PC-3 (cell line): ENCODE measurements at regions not wholly inside any gene's neighbourhood (a gene's known extent, or its start where the extent isn't known, plus 50 kb on each side); places are given as distances from the start of the nearest gene placed in this dataset.

Experiments used
- ATAC-seq: fragments of 200-7000 bp; cut with Tn5 transposase; 2 replicates; pipeline ENCODE4 v1.9.1; 2020; ENCODE audit warnings: mild to moderate bottlenecking, moderate library complexity
- BruUV-seq: library from RNA; stranded (reverse); fragments of 400-500 nt; replicated peaks from 2 replicates; lab custom pipeline; 2021; lab: Mats Ljungman, UMichigan
- CTCF ChIA-PET: fragments of 300-600 bp; sonication (Branson Sonifier 250); formaldehyde crosslinking; loops from one replicate; lab custom pipeline; 2022; ENCODE audit warnings: antibody characterized with exemption; lab: Charles Lee
- POLR2A ChIA-PET: fragments of 300-600 bp; sonication (Branson Sonifier 250); formaldehyde crosslinking; loops from one replicate; lab custom pipeline; 2022; ENCODE audit warnings: antibody characterized with exemption; ENCODE audit not compliant: unreplicated experiment; lab: Charles Lee
- DNase-seq: peaks from one replicate; pipeline ENCODE4 v3.0.0-alpha.2; 2015
- H2AFZ ChIP-seq: fragments of 300-600 bp; sonication (generic); 2 replicates; pipeline ENCODE4 v1.6.0; 2016; ENCODE audit warnings: antibody characterized with exemption, low read length
- H3F3A ChIP-seq: fragments of 300-600 bp; sonication (generic); one replicate; pipeline ENCODE4 v1.6.0; 2017; ENCODE audit warnings: antibody characterized with exemption, low read length, control low read depth, mild to moderate bottlenecking; ENCODE audit not compliant: unreplicated experiment
- H3K27ac ChIP-seq: fragments of 300-600 bp; sonication (generic); 2 replicates; pipeline ENCODE4 v1.5.1; 2016; ENCODE audit warnings: mild to moderate bottlenecking, low read length
- H3K27me3 ChIP-seq: fragments of 300-600 bp; sonication (generic); 2 replicates; pipeline ENCODE4 v1.6.1; 2016; ENCODE audit warnings: low read length, mixed read lengths
- H3K36me3 ChIP-seq: fragments of 300-600 bp; sonication (generic); 2 replicates; pipeline ENCODE4 v1.6.1; 2016; ENCODE audit warnings: low read depth, mixed run types, low read length, mixed read lengths
- H3K4me1 ChIP-seq: fragments of 300-600 bp; sonication (generic); 2 replicates; pipeline ENCODE4 v1.5.1; 2016; ENCODE audit warnings: low read length; ENCODE audit not compliant: insufficient read depth
- H3K4me2 ChIP-seq: fragments of 300-600 bp; sonication (generic); 2 replicates; pipeline ENCODE4 v1.6.0; 2016; ENCODE audit warnings: low read length
- H3K4me3 ChIP-seq: fragments of 300-600 bp; sonication (generic); 2 replicates; pipeline ENCODE4 v1.5.1; 2016; ENCODE audit warnings: mild to moderate bottlenecking, low read length, mixed read lengths
- H3K79me2 ChIP-seq: fragments of 300-600 bp; sonication (generic); 2 replicates; pipeline ENCODE4 v1.6.1; 2017; ENCODE audit warnings: low read length, mixed read lengths
- H3K9ac ChIP-seq: fragments of 300-600 bp; sonication (generic); 2 replicates; pipeline ENCODE4 v1.6.0; 2016; ENCODE audit warnings: mild to moderate bottlenecking, low read length
- H3K9me2 ChIP-seq: fragments of 300-600 bp; sonication (generic); replicated peaks from 2 replicates; pipeline ENCODE4 v1.6.1; 2016; ENCODE audit warnings: mixed run types, low read length, mixed read lengths
- H3K9me3 ChIP-seq: fragments of 300-600 bp; sonication (generic); 2 replicates; pipeline ENCODE4 v1.6.1; 2016; ENCODE audit warnings: low read length, mixed read lengths
- H4K20me1 ChIP-seq: fragments of 300-600 bp; sonication (generic); 2 replicates; pipeline ENCODE4 v1.6.1; 2016; ENCODE audit warnings: low read length, mixed read lengths
- CTCF ChIP-seq: fragments of 300-600 bp; sonication (generic); conservative IDR thresholded peaks from 2 replicates; pipeline ENCODE4 v1.5.1; 2017; ENCODE audit warnings: antibody characterized with exemption, low read depth, mild to moderate bottlenecking, low read length
- EZH2 ChIP-seq: fragments of 300-600 bp; sonication (generic); IDR thresholded peaks from one replicate; pipeline ENCODE4 v1.6.1; 2017; ENCODE audit warnings: antibody characterized with exemption, mild to moderate bottlenecking, low read length; ENCODE audit not compliant: unreplicated experiment
- EZH2phosphoT487 ChIP-seq: fragments of 300-600 bp; sonication (generic); IDR thresholded peaks from 2 replicates; pipeline ENCODE4 v1.6.1; 2018; ENCODE audit warnings: mild to moderate bottlenecking, antibody characterized with exemption, low read length, borderline replicate concordance
- intact Hi-C: fragments of 100-400 bp; cut with micrococcal nuclease; formaldehyde crosslinking; loops from 2 replicates; pipeline ENCODE4 v1.9.0; 2023

- DNase-seq (no peak), ATAC-seq (no peak)
- Histone ChIP-seq H3K27me3 (no peaks in the 10 kb centered on the region), H3K4me2 (no peak overlapping the region), H3F3A (no peaks in the 10 kb centered on the region), H3K9me3 (no peaks in the 10 kb centered on the region), H3K9me2 (no peaks in the 10 kb centered on the region), H4K20me1 (no peaks in the 10 kb centered on the region), H3K79me2 (no peaks in the 10 kb centered on the region), H3K36me3 (no peaks in the 10 kb centered on the region), H3K4me3 (no peak overlapping the region), H2AFZ (no peak overlapping the region), H3K27ac (no peak overlapping the region), H3K4me1 (peaks cover 35% of the 10 kb centered on the region), H3K9ac (no peak overlapping the region)
- POLR2A ChIA-PET: interaction anchor here (0.7 kb wide), 1 partner anchor 358 kb away, joined by 3 read pairs; no protein-coding TSS in a partner anchor
- CTCF ChIA-PET: no interaction called here
- BruUV-seq: no TSS peak
- intact Hi-C loops: no loop called here
- TF ChIP-seq EZH2phosphoT487 (no peak), CTCF (no peak), EZH2 (no peak)
Measured at GRCh38 chr5:87755360-87755759, 342.6 kb upstream of the CCNH start.

- CTCF ChIA-PET: no interaction called here
- H4K20me1 ChIP-seq: no peaks in the 10 kb centered on the region
Measured at GRCh38 chr5:87754009-87754757, 341.5 kb upstream of the CCNH start.

More at GRCh38 chr5:87754009-87754757, 341.5 kb upstream of the CCNH start:
- H3F3A ChIP-seq: no peaks in the 10 kb centered on the region
- no peak overlapping the region for H3K9ac ChIP-seq
- ATAC-seq (no peak), DNase-seq (no peak)
- no peak overlapping the region for H3K27ac ChIP-seq
- POLR2A ChIA-PET: no interaction called here
- H3K4me3 ChIP-seq: no peak overlapping the region
- H3K4me1 ChIP-seq: peaks cover 30% of the 10 kb centered on the region
- no peak overlapping the region for H3K4me2 ChIP-seq
- no peak for TF ChIP-seq EZH2
- no peak for TF ChIP-seq CTCF
- TF ChIP-seq EZH2phosphoT487: no peak
- intact Hi-C loops: no loop called here
- no TSS peak for BruUV-seq
- H3K79me2 ChIP-seq: no peaks in the 10 kb centered on the region
- H2AFZ ChIP-seq: no peak overlapping the region
- H3K9me2 ChIP-seq: no peaks in the 10 kb centered on the region
- no peaks in the 10 kb centered on the region for H3K27me3 ChIP-seq
- H3K9me3 ChIP-seq: no peaks in the 10 kb centered on the region
- no peaks in the 10 kb centered on the region for H3K36me3 ChIP-seq
